ENCODE measurements at regions not wholly inside any gene's neighbourhood (a gene's known extent, or its start where the extent isn't known, plus 50 kb on each side); places are given as distances from the start of the nearest gene placed in this dataset.

DNA sequence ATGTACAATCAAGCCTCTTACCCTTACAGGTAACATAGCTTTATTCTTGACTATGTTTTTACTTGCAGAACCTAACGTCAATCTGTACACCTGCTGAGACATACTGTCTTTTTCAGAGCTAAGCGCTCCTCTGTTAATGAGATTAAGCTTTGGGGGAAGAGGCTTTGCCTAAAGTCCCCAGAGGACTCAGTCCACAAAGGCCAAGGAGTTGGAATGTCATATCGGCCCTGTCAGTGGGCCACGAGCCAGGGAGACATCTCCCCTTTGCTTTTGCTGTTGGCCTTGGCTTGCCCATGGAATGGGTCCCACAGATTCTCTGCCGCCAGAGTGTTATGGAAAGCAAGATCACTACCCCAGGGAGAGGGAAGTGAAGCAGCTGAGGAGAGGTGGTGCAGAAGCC lies 64.1 kb upstream of the SOX4 start:
- TF ChIP-seq, protein P1, sequence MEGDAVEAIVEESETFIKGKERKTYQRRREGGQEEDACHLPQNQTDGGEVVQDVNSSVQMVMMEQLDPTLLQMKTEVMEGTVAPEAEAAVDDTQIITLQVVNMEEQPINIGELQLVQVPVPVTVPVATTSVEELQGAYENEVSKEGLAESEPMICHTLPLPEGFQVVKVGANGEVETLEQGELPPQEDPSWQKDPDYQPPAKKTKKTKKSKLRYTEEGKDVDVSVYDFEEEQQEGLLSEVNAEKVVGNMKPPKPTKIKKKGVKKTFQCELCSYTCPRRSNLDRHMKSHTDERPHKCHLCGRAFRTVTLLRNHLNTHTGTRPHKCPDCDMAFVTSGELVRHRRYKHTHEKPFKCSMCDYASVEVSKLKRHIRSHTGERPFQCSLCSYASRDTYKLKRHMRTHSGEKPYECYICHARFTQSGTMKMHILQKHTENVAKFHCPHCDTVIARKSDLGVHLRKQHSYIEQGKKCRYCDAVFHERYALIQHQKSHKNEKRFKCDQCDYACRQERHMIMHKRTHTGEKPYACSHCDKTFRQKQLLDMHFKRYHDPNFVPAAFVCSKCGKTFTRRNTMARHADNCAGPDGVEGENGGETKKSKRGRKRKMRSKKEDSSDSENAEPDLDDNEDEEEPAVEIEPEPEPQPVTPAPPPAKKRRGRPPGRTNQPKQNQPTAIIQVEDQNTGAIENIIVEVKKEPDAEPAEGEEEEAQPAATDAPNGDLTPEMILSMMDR (IDR thresholded peaks at IDR 0.05), result no peak
- no peak overlapping the region for H3K27ac Mint-ChIP-seq
- no peaks in the 10 kb centered on the region for H3K9me3 Mint-ChIP-seq
- no peaks in the 10 kb centered on the region for H3K36me3 Mint-ChIP-seq (ENCODE audit: low read depth)
- H3K4me1 Mint-ChIP-seq (ENCODE audit: low read depth), result no peaks in the 10 kb centered on the region
- no peak for ATAC-seq
- POLR2A ChIA-PET, result no interaction called here
- no peak overlapping the region for H3K4me3 Mint-ChIP-seq
- intact Hi-C loops (cut with micrococcal nuclease), result no loop called here
- DNase-seq, result no peak
- peaks cover 4% of the 10 kb centered on the region for H3K27me3 Mint-ChIP-seq
- CTCF ChIA-PET, result no interaction called here

DNA sequence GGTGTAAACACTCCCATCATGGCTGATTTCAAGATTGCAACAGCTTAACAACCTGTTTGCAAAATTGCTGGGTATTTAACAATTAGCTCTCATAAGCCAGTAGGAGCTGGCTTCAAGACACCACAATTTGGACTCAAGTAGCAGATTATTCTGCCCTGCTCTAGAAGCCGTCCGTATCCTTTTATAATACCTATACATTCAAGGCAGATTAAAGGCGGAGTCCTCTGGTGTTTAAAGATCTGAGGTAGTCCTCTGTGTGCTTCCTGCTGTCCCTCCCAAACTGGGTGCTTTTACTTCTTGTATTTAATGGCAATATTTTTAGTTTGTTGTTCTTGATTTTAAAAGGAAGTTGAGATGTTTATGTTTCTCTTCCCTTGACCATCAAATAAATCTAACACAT lies 62.2 kb upstream of the SOX4 start:
- Mint-ChIP-seq H3K27ac (no peak overlapping the region), H3K27me3 (peaks cover 4% of the 10 kb centered on the region), H3K4me1 (ENCODE audit: low read depth) (no peaks in the 10 kb centered on the region), H3K36me3 (ENCODE audit: low read depth) (no peaks in the 10 kb centered on the region), H3K4me3 (no peak overlapping the region), H3K9me3 (no peaks in the 10 kb centered on the region)
- ChIA-PET POLR2A (no interaction called here), CTCF (interaction anchor here (0.7 kb wide), 1 partner anchor 375 kb away, joined by 3 read pairs; no protein-coding TSS in a partner anchor)
- intact Hi-C loops (cut with micrococcal nuclease), result no loop called here
- no peak for ATAC-seq
- TF ChIP-seq, protein P1 (IDR thresholded peaks at IDR 0.05), result no peak
- no peak for DNase-seq

DNA sequence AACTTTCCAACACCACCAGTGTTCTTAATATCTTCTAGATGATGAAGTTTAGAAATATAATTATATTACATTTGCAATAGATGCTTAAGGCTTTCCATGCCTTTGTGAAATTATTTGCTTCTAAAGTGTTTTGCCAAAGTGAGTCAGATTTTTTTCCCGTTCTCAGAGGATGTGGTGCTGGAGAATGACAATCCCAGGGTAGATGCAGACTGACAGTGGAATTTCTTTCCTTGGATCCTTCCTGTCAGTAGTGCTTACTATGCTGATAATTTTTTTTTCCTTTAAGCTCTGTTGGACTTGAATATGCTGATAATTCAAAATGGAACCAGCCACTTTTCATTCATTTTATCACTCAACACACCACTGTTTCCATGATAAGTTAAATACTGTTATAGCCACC lies 59.9 kb upstream of the SOX4 start:
- ATAC-seq (no peak), DNase-seq (no peak)
- no peaks in the 10 kb centered on the region for H3K4me1 Mint-ChIP-seq (ENCODE audit: low read depth)
- POLR2A ChIA-PET, result no interaction called here
- intact Hi-C loops (cut with micrococcal nuclease), result no loop called here
- no peaks in the 10 kb centered on the region for H3K36me3 Mint-ChIP-seq (ENCODE audit: low read depth)
- CTCF ChIA-PET, result no interaction called here
- no peak overlapping the region for H3K4me3 Mint-ChIP-seq
- peaks cover 4% of the 10 kb centered on the region for H3K27me3 Mint-ChIP-seq
- TF ChIP-seq, protein P1 (IDR thresholded peaks at IDR 0.05), result no peak
- no peaks in the 10 kb centered on the region for H3K9me3 Mint-ChIP-seq
- H3K27ac Mint-ChIP-seq, result no peak overlapping the region

DNA sequence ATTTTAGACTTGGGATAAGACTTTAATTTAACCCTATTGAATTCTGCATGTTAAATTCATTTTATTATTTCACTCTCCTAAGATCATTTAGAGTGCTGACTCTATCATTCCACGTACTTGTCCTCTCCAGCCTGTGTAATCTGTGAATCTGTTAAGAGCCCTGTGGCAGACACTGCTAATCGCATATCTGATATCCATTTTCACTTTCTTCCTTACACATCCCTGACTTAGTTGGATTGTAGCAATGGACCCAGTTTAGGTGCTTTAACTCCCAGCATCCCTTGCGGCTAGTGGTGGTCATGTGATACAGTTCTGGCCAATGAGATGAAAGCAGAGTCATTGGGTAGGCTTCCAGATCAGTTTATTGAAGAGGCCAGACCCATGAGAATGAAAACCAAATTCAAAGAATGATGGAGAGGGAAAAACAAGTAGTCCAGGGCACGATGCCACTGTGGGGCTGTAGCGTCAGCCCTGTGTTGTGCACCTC lies 57.2 kb upstream of the SOX4 start:
- intact Hi-C loops (cut with micrococcal nuclease), result no loop called here
- DNase-seq (no peak), ATAC-seq (no peak)
- Mint-ChIP-seq H3K27me3 (no peaks in the 10 kb centered on the region), H3K9me3 (no peaks in the 10 kb centered on the region), H3K27ac (no peak overlapping the region), H3K4me3 (no peak overlapping the region), H3K4me1 (ENCODE audit: low read depth) (no peaks in the 10 kb centered on the region), H3K36me3 (ENCODE audit: low read depth) (no peaks in the 10 kb centered on the region)
- ChIA-PET POLR2A (no interaction called here), CTCF (no interaction called here)
- TF ChIP-seq, protein P1 (IDR thresholded peaks at IDR 0.05), result no peak

DNA sequence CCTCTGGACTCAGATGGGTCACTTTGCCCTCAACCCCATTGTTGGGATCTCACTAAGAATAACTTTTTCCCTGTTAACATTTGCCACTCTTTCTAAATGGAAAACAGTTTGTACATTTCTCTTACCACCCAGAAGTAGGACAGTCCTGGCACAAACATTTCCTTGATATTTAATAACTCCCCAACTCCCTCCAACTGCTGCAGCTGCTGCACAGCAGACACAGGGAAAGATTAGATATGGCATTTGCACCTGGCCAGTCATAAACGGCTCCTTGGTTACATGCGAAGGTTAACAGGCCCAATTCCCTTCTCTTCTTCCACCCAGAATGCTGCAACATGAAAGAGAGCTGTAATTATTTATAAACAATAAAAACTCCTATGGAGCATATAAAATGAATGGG lies 55.9 kb upstream of the SOX4 start:
- ATAC-seq (no peak), DNase-seq (no peak)
- intact Hi-C loops (cut with micrococcal nuclease), result no loop called here
- TF ChIP-seq, protein P1 (IDR thresholded peaks at IDR 0.05), result no peak
- no peaks in the 10 kb centered on the region for H3K4me1 Mint-ChIP-seq (ENCODE audit: low read depth)
- H3K36me3 Mint-ChIP-seq (ENCODE audit: low read depth), result no peaks in the 10 kb centered on the region
- H3K9me3 Mint-ChIP-seq, result no peaks in the 10 kb centered on the region
- POLR2A ChIA-PET, result no interaction called here
- no peak overlapping the region for H3K4me3 Mint-ChIP-seq
- H3K27me3 Mint-ChIP-seq, result no peaks in the 10 kb centered on the region
- no peak overlapping the region for H3K27ac Mint-ChIP-seq
- CTCF ChIA-PET, result no interaction called here
